GM19023 (cell line): ENCODE measurements at regions not wholly inside any gene's neighbourhood (a gene's known extent, or its start where the extent isn't known, plus 50 kb on each side); places are given as distances from the start of the nearest gene placed in this dataset.

Experiments used
- ATAC-seq: cut with Tn5 transposase; IDR thresholded peaks from one replicate; pipeline ENCODE4 v1.9.1; 2021; ENCODE audit warnings: mild to moderate bottlenecking, moderate library complexity; ENCODE audit not compliant: unreplicated experiment

DNA sequence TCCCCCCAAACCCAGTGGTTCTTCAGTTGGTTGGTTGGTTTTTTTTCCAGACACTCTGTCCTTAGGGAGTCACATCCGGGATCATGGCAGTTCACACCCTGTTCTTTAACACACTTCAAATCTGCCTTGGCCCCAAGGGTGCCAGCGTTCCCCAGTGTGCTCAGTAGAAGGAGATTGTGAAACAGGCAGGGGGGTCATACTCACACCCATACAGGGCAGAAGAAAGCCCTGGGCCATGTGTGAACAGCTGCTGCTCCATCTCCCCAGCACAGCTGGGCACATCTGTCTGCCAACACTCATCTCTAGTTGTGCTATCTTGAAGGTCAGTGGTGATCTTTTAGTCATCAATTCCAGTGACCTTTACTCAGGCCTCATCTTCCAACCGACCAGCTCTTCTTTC lies 64.4 kb upstream of the FUT8 start:
- no peak for ATAC-seq

DNA sequence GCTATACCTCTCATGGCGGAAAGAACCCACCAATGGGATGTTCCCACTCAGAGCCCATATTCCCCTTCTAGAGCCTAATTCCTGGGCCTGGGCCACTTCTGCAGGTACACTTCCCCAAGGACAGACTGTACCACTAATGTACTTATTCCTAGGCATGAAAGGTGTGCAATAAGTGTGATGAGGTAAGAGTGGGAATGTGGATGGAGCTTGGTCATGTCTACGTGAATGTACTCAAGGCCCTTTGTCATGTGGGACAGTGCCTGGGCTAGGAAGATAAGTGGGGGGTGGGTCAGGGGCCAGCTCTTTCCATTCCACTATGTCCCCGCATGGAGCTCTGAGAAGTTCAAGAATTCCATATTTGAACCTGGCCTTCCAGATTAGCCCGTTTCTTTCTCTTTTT lies 63.4 kb upstream of the FUT8 start:
- ATAC-seq = no peak

DNA sequence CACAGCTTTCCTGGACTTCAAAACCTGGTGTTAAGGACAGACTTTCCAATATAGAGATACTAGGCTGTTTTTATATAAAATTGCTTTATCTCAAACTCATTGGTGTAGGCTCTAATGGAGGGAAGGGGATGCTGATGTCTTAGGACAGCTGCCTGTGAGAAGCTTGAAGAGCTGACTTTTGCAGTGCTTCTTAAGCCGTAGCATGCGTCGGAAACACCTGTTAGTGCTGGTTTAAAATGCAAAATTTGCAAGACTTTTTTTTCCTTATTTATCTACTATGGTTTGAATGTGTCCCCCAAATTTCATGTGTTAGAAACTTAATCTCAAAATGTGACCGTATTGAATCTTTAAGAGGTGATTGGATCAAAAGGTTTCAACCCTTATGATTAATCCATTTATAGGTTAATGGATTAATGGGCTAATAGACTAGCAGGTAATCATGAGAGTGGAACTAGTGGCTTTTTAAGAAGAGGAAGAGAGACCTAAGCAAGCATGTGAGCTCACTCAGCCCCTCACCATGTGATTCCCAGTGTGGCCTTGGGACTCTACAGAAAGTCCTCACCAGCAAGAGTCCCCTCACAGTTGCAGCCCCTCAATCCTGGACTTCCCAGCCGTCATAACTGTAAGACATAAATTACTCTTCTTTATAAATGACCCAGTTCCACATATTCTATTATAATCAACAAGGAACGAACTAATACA lies 60.9 kb upstream of the FUT8 start:
- no peak for ATAC-seq

DNA sequence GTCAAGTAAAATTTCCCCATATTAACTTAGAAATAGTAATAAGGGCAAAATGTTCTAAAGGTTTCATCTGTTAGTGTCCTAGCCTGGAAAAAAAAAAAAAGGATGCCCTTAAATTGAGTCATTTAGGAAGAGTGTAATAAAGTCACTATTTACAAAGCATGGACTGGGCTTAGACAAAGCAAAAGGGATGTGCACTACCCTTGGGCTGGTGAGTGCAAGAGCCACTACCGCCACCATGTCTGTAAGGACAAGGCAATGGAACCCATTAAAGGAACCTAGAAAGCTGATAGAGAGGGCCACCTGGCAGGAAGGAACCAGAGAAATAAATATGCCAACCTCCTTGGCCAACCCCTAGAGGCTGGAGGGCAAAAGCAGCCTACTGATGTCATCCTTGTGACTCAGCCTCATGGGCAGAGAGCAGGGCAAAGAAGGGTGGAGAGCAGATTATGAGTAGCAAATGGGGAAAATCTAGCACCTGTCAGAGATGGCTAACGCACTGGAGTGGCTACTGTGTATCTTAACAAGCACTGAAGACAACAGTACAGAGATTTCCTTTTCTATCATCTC lies 59.5 kb upstream of the FUT8 start:
- no peak for ATAC-seq

DNA sequence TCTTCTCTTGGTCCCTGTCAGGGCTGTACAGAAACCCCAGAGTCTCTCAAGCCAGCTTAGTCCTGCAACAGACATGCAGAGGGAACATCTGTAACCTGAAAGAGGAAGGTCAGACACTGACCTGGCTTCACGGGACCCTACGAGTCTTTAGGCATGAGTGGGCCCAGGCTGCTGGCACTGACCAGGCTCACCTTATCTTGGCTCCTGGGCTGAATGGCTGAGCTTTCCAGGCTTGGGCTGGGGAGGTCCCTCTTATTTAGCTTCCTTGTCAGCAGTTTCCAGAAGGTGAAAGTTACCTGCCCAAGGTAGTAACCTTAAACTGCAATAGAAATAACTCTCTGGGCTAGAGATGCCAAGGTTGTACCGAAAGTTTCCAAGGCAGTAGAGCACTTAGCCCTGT lies 58.4 kb upstream of the FUT8 start:
- ATAC-seq = no peak

DNA sequence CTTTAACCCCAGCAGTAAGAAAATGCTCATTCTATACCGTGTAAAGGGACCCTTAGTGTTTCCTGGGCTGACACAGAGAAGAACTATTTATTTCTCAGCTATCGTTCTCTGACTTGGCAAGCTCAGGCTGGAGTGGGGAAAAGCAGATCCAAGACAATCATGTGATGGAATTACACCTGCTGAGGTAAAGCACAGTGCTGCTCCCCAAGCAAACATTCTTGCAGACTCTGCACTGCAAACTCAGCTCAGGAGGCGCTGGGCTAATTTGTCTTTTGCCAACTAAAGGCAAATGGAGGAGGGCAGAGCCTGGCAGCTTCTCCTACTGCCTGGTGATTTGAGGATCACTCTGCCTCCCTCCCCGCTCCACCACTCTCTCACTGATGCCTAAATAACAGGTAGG lies 57.8 kb upstream of the FUT8 start:
- ATAC-seq = no peak

DNA sequence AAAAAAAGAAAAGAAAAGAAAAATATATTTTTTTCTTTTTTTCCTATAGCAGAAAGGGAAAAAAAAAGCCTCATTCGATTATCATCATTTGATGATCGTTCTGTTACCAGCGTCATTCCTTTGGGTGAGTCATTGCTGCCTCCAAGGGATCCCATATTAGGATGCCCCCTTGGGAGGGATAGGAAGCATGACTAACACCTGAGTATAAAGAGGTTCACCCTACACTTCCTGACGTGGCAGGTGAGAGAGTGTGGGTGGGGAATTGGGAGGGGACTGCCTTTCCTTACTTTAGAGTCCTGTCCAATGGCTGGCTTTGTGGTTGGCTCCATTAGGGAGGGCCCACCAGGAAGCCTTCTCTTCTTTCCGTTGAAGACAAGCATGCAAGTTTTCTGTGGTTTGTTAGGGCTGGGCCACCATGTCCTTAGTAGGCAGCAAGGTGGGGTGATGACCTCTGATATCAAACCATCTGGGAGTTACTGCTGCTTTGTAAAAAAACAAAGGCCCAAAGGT lies 56.1 kb upstream of the FUT8 start:
- no peak for ATAC-seq

DNA sequence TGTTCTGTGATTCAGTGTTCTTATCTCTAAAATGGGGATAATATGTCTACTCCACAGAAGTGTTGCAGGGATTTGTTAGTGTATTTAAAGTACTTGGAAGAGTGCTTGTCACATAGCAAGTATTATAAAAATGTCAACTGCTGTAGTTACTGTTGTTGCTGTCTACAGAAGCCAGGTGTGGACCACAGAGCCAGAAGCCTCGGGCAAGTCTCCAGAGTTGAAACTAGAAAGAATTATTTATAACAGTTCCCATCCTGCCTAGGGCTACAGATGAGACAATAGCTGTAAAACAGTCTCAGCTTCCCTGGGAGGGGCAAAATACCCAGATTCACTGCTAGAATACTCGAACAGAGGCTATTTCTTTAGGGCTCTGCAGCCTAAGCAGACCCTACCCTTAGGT lies 55.4 kb upstream of the FUT8 start:
- no peak for ATAC-seq

DNA sequence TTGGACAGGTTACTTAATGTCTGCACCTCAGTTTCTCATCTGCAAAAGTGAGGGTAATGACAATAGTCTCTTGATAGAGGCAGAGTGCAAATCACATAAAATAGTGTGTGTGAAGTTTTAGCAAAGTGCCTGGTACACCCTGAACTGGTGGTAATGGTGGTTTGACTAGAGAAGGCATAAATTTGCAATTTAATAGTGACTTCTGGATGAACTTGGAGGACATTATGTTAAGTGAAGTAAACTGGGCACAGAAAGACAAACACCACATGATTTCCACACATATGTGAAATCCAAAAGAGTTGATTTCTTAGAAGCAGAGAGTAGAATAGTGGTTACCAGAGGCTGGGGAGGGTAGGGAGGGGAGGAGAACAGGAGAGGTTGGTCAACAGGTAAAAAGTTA lies 54.8 kb upstream of the FUT8 start:
- no peak for ATAC-seq

DNA sequence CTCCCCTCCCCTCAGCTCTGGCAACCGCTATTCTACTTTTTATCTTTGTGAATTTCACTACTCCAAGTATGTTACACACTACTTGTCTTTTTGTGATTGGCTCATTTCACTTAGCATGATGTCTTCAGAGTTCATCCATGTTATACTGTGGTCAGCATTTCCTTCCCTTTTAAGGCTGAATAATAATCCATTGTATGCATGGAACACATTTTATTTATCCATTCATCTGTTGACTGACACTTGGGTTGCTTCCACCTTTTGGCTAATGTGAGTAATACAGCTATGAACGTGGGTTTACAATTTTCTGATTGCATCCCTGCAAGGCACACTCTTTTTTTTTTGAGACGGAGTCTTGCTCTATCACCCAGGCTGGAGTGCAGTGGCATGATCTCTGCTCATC lies 53.0 kb upstream of the FUT8 start:
- ATAC-seq = no peak

DNA sequence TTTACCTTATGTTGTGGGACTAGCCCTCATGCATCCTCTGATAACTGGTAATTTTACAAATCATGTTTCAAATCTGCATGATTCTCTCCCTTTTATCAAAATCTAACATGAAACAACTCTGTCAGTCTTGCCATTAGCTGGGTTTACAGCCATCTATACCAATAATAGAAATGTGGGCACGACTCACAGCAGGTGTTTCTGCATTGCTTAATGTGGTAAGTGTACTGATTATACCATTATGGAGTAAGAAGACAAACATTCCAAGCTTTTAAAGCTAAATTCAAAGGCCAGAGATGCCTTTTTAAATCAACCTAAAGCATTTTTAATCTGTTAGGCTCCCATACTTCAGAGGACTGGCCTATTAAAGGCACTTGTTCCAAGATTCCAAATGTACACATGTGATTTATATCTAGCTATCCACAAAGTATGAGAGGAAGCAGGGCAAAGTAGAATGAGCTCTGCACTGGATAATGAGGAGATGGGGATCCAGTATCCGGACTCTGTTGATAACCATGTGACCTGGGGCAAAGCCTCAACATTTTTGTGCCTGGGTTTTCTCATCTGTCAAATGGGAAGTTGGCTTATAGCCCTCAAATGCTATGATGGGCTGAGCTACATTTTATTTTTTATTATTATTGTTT lies 52.3 kb upstream of the FUT8 start:
- ATAC-seq = no peak

DNA sequence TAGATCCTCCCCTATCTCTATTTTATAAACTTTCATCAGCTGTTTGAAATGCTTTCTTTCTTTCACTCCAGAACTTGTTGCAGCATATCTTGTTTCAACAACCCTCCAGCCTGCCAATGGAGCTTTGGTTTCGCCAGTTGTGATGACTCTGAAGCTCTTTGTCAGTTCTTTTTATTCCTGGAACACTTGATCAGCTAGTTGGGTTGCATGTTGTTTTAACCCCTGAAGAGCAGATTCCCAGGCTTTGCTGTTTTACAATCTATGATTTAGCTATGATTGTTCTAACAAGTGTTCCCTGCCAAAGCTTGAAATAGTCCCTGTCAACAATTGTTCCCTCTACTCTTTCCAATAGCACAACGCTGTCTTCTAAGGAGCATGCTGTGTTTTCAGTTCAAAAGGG lies 50.6 kb upstream of the FUT8 start:
- no peak for ATAC-seq
